ENCODE measurements at regions not wholly inside any gene's neighbourhood (a gene's known extent, or its start where the extent isn't known, plus 50 kb on each side); places are given as distances from the start of the nearest gene placed in this dataset.

DNA sequence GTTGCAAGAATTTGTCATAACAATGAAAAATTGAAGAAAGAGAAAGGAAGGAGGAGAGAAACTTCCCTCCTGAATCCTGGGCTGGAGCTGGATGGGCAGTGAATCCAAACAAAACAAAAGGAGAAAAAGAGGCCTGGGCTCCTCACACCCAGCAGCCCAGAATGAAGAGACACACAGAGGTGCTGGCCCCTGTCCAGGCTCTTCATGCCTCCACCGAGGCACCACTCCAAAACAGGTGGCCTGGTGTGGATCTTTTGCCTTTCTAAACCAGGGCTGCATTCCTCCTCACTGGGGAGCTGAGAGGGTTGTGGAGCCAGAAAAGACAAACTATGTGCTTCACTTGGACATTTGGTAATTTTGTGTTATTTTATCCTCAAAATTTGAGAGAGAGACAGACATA lies 76.0 kb downstream of the FAM124B start:
- Histone ChIP-seq H3K9me3 (ENCODE audit: insufficient read depth in 2 of 2, low read depth in 1 of 2, low read length in 1 of 2) (no peaks in the 10 kb centered on the region), H3K23me2 (ENCODE audit: low read depth, low read length) (no peaks in the 10 kb centered on the region; the same call in 1 of the 2 replicates), H3K79me2 (ENCODE audit: control insufficient read depth in 1 of 2, insufficient read depth in 2 of 2, low read length in 2 of 2) (no peaks in the 10 kb centered on the region), H2AFZ (ENCODE audit: low read length) (no peak overlapping the region), H3K9ac (replicated peaks in 1 of 4; ENCODE audit: extremely low read depth in 1 of 4, low read depth in 3 of 4, low read length in 3 of 4) (no peak overlapping the region), H3K36me3 (ENCODE audit: control insufficient read depth in 2 of 4, insufficient read depth in 4 of 4, low read length in 3 of 4) (no peaks in the 10 kb centered on the region), H2BK15ac (ENCODE audit: low read length) (no peak overlapping the region), H2BK5ac (ENCODE audit: low read depth, low read length) (no peak overlapping the region), H2BK12ac (ENCODE audit: low read depth, low read length) (no peak overlapping the region), H3K4me1 (replicated peaks in 1 of 4; ENCODE audit: control insufficient read depth in 3 of 4, insufficient read depth in 4 of 4, low read length in 3 of 4) (0 out of 7 replicates have a peak, but pooled peaks cover 0 to 2% (median 0%) of the 10 kb centered on the region in 4 experiments), H4K8ac (ENCODE audit: extremely low read depth, insufficient read depth, low read length) (no peak overlapping the region), H3K18ac (ENCODE audit: extremely low read depth, low read length) (no peak overlapping the region), H2BK20ac (ENCODE audit: low read length) (no peak overlapping the region), H2AK5ac (ENCODE audit: low read depth, low read length) (no peak overlapping the region), H4K20me1 (replicated peaks in 1 of 2; ENCODE audit: control insufficient read depth in 1 of 2, insufficient read depth in 2 of 2, low read length in 2 of 2) (no peaks in the 10 kb centered on the region), H3K56ac (replicated peaks; ENCODE audit: insufficient read length, low read depth, low read length) (no peak overlapping the region), H3K4ac (replicated peaks; ENCODE audit: insufficient read length, low read depth, low read length) (no peak overlapping the region), H4K5ac (ENCODE audit: insufficient read length, low read depth, low read length) (no peak overlapping the region), H2BK120ac (replicated peaks; ENCODE audit: low read depth, low read length) (no peak overlapping the region), H3K4me3 (ENCODE audit: extremely low read depth in 1 of 4, insufficient read depth in 2 of 4, low read depth in 3 of 4, low read length in 4 of 4) (no peak overlapping the region), H3K23ac (ENCODE audit: insufficient read length) (no peak overlapping the region), H4K91ac (replicated peaks; ENCODE audit: insufficient read length, low read length) (no peak overlapping the region), H3K14ac (ENCODE audit: insufficient read length) (no peak overlapping the region), H3K27me3 (replicated peaks in 1 of 4; ENCODE audit: control insufficient read depth in 3 of 4, extremely low read depth in 1 of 4, insufficient read depth in 3 of 4, low read length in 3 of 4) (no peaks in the 10 kb centered on the region), H3K79me1 (ENCODE audit: low read depth, low read length) (no peaks in the 10 kb centered on the region; the same call in 1 of the 2 replicates), H3K27ac (ENCODE audit: low read depth, low read length) (no peak overlapping the region), H3K4me2 (ENCODE audit: insufficient read depth in 1 of 2, low read depth in 2 of 2, low read length in 2 of 2) (no peak overlapping the region)
- FAIRE-seq (no peak), DNase-seq (ENCODE audit: low read depth in 1 of 2, low spot score in 2 of 2) (no peak)
- TF ChIP-seq CHD1 (IDR thresholded peaks at IDR 0.05; ENCODE audit: low read depth, low read length) (no peak), BACH1 (IDR thresholded peaks at IDR 0.05; ENCODE audit: low read length) (no peak), CBX5 (IDR thresholded peaks at IDR 0.05; ENCODE audit: low read depth, low read length) (no peak), SP1 (IDR thresholded peaks at IDR 0.05; ENCODE audit: low read depth, low read length) (no peak)
- WGBS, 2 experiments (ENCODE audit: extremely low coverage in 1 of 2, insufficient coverage in 1 of 2, insufficient read length in 1 of 2, insufficient replicate concordance in 2 of 2, low coverage in 1 of 2, low lambda C conversion rate in 2 of 2, missing lambda C conversion rate in 1 of 2): 42% methylated on average over 1 of the region's 1 CpG; no CpG with 5 or more reads in 1 of the 2 experiments
- ChIA-PET POLR2A (ENCODE audit: partially characterized antibody) (no interaction called here), CTCF (ENCODE audit: partially characterized antibody) (no interaction called here)
